GM04504 (cell line): ENCODE measurements at regions not wholly inside any gene's neighbourhood (a gene's known extent, or its start where the extent isn't known, plus 50 kb on each side); places are given as distances from the start of the nearest gene placed in this dataset.
A peak's percentile ranks its signal among the peaks of the same experiment; 100 is the strongest.
"Not testable (repeated sequence)": the region's sequence is repeated elsewhere in the genome, so short reads cannot be mapped to it uniquely, and the experiment has no call there.

Source experiments
- DNase-seq: peaks from one replicate; pipeline ENCODE4 v3.0.0-alpha.2; 2012; ENCODE audit warnings: low read depth

DNA sequence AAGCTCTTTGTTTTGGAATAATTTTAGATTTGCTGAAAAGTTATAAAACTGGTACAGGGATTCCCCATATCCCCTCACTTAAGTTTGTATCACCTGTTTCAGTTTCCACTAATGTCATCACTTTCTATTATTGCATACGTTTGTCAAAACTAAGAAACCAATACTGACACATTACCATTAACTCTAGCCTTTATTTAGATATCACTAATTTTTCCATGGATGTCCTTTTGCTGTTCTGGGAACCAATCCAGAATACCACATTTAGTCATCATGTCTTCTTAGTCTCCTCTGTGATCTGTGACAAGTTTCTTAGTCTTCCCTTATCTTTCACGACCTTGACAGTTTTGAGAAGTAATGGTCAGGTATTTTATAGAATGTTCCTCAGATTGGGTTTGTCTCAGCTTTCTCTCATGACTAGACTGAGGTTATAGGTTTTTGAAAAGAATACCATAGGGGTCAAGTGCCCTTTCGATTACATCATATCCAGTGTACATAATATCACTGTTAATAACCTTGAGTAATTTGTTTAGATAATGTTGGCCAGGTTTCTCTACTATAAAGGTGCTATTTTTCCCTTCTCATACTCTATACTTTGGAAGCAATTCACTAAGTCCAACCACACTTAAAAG, 51.9 kb upstream of the NMUR2 start:
- DNase-seq, result no peak

DNA sequence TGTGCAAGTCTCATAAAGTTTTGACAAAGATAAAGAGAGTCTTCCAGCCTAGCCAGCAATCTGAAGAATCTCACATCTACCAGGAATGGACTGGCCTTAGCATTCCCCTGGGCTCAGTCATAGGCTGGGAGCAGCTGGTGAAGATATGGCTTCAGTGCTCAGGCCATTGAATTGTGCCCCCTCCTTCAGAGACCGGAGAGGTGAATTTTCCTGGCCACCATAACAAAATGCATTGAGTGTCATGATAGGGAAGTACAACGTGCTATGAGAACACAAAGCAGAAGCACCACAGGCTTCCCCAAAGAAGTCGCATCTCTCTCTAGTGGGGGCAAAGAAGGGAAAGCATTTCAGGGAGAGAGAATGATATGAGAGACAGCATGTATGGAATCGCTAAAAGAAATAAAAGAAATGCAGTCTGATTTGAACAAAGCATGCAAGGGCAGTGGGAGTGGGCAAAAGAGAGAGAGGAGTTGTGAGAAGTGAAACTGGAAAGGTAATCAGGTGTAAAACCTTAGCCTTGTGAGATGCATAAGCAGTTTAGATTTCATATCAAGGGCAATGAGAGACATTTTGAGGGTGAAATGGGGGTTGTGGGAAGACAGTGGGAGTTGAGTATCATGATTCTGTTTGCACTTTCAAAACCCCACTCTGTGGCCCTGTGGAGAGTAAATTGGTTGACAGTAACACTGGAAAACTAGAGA, 57.1 kb upstream of the NMUR2 start:
- DNase-seq, result no peak

DNA sequence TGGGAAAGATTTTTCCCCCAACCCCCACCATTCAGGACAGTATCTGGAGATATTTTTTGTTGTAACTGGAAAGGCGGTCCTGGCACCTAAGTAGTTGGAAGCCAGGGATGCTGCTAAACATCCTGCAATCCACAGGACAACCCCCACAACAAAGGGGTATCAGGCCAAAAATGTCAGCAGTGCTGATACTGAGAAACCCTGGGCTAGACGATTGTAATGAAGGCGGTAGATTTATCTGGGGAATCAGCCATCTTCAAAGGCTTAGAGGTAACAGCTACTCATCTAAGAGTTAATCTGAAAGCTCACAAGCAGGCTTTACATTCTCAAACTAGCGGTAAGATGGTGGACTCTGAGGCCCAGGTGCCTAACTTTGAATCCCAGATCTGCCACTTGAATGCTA, 59.0 kb upstream of the NMUR2 start:
- DNase-seq, result no peak

DNA sequence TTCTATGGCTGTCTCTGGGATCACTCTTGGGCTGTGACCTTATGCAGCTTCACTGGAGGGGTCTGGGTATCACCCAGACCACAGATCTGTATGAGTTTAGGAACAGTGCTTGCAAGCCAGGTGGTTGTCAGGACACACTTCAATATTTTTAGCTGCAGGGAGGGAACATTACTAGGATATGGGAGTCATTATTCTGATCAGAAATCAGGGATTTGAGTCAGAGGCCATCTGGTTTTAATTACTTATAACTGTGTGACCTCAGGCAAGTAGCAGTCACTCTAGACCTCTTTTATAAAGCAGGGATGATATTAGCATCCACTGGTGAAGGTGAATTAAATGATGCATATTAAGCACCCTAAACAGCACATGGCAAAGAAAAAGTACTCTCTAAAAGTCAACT, 60.1 kb upstream of the NMUR2 start:
- no peak for DNase-seq

DNA sequence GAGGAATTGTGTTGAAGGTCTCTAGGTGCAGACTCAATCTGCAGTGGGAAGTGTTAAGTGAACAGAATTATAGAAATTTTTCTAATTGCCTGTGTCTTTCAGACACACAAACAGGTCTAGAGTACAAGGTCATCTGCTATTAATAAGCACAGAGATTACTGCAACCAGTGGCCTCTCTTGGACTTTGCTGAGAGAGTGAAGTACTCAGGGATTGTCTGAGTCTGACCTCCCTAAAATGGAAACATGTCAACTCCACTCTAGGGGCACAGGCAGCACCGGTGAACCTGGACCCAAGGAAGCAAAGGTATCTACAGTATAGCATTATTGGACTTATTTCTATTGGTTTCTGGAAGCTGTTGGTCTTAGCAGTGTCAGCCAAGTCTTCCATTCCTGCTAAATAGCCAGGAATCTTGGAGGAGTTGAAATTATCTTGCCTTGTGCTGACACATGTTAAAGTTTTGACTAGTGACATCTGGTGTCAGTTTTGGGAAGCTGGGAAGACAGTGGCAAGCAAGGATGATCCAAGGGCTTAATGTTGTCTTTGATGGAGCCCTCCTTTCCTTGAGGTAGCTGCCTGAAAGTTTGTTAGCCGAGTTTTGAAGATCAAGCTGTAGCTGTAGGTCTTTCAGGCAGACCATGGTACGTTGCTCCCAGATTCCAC, 61.1 kb upstream of the NMUR2 start:
- DNase-seq, result no peak

DNA sequence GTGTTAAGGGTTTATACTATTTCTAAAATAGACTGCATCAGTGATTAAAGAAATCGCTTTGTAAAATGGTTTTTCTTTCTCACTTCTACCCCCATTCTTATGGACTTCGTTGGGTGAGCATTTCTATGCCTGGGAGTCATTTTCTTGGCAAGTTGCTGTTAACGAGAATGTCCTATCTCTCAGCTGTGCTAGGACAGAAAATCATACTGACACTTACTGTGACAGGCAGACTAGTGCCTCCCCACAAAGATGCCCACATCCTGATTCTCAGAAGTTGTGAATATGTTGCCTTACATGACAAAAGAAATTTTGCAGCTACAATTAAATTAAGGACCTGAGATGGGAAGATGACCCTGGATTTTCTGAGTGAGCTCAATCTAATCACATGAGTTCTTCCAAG, 65.1 kb upstream of the NMUR2 start:
- DNase-seq, result no peak

DNA sequence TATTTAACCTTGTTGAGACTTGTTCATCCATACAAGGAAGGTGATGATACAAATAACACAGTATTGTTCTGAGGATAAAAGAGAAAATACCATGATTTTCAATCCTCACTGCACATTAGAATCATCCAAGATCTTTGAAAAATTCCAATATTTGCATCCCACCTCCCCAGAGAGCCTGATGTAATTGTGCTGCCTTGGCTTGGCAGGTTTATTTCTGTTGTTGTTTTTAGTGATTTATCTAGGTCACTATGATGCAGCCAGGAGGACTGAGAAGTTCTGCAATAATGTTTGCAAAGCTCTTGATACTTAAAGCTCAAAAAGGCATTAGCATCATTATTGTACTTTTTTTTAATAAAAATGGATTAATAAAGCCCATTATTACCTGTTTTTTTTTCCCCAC, 67.0 kb upstream of the NMUR2 start:
- DNase-seq, result no peak

DNA sequence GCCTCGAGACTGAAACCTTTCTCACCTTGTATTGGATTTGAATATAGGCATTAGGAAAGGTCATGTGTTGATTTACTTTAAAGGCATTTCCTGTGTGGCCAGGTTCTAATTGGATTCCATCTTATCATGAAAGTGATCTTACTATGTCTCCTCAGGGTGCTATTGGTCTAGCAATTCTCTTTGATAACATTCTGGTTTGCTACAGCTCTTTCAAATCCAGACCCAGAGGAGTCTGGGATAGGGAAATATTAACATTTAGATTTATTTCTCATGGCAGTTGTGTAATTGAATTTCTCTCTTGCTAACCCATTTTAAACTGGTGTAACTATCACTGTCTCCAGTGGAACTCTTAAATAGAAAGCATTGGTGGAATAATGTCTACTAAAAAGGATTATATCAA, 69.9 kb upstream of the NMUR2 start:
- no peak for DNase-seq

DNA sequence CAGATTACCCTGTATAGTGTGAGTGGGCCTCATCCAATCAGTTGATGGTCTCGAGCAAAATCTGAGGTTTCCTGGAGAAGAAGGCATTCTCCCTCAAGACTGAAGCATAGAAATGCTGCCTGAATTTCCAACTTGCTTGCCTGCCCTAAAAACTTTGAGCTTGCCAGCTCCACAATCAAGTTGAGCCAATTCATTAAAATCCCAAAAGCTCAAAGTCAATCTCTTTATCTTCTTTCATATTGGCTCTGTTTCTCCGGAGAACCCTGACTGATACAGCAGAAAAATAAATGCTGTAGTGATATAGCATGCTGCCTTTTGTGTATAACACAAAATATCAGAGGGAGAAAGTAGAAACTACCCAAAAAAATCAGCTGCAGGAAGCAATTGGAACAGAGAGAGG, 72.5 kb upstream of the NMUR2 start:
- no peak for DNase-seq

DNA sequence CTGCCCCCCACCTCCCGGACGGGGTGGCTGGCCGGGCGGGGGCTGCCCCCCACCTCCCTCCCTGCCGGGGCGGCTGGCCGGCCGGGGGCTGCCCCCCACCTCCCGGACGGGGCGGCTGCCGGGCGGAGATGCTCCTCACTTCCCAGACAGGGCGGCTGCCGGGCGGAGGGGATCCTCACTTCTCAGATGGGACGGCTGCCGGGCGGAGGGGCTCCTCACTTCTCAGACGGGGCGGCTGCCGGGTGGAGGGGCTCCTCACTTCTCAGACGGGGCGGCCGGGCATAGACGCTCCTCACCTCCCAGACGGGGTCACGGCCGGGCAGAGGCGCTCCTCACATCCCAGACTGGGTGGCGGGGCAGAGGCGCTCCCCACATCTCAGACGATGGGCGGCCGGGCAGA, 74.8 kb upstream of the NMUR2 start:
- DNase-seq, result not testable (repeated sequence)

DNA sequence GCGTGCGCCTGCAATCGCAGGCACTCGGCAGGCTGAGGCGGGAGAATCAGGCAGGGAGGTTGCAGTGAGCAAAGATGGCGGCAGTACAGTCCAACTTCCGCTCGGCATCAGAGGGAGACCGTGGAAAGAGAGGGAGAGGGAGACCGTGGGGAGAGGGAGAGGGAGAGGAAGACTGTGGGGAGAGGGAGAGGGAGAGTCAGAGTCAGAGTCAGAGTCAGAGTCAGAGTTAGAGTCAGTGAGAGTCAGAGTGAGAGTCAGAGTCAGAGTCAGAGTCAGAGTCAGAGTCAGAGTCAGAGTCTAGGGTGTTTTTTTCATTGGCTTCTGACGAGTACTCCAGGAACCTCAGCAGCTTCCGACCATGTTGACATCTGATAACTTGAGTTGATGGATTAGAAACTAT, 75.6 kb upstream of the NMUR2 start:
- DNase-seq, result not testable (repeated sequence)

DNA sequence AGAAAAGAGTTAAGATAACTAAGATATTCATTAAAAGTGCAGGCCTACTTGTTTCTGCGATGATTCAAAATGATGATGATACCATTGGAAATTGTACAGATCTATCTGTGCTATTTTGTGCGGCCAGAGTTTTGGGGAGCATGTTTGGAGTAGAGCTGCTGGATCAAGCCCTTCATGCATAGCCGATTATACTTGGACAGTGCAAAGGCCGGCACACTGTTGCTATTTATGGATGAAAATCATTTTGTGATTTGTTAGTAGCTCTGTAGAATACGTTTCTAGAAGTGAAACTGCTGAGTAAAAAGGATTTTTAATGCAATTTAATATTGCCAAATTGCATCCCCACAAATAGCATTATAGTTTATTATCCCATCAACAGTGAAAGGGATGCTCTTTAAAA, 82.1 kb upstream of the NMUR2 start:
- no peak for DNase-seq

DNA sequence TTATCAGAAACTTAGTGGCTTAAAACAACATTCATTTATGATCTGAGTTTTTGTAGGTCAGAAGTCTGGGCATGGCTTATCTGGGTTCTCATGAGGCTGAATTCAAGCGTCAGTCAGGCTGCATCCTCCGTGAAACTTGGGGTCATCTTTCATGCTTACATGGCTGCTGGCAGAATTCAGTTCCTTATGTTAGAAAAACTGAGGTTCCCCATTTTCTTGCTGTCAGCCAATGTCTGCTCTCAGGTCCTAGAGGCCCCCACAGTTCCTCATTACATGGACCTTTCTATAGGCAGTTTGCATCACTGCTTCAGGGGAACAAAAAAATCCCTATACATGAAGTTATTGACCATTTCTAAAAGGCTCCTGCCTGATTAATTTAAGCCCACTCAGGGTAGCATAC, 83.8 kb upstream of the NMUR2 start:
- no peak for DNase-seq

DNA sequence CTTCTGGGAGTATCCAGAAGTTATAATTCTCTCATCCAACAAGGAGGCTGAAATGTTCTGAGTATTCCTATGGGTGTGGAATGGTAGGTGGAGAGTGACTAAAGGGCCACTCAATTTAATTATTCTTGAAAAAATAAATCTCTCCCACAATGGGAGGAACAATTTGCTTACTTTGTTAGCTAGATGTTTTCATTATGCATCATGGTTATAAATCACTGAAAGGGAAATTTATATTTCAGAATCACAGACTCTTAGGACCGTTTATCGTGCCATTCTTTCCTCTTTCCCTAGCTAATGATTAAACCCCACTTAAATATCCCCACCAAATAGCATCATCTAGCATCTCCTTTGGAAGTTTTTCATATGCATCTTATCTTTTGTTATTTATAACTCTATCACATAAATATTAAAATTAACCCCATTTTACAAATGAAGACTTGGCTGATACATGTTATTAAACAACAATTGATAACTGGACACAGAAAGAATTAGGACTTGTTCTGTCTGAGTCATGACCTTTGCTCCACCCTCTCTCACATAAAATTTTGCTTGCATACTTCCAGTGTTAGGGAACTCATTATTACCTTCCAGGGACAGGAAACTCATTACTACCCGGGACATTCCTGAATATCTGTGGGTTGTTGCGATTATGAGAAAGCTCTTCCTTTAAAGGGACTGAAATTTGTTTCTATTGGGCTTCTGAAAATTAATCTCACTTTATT, 94.9 kb upstream of the NMUR2 start:
- no peak for DNase-seq

DNA sequence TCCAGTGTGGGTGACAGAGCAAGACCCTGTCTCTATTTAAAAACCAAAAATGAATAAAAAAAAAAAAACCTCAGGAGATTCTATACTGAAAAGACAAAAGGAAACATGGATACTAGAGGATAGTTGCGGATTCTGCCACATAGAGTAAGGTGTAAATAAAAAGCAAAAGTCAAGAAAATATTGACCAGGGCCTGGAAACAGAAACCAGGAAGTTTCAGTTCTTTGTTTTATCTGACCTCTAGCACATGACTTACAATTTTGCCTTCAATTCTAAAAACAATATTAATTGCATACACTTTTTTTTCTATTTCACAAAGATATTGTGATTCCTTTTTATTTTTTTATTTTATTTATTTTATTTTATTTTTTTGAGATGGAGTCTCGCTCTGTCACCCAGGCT, 96.2 kb upstream of the NMUR2 start:
- no peak for DNase-seq

DNA sequence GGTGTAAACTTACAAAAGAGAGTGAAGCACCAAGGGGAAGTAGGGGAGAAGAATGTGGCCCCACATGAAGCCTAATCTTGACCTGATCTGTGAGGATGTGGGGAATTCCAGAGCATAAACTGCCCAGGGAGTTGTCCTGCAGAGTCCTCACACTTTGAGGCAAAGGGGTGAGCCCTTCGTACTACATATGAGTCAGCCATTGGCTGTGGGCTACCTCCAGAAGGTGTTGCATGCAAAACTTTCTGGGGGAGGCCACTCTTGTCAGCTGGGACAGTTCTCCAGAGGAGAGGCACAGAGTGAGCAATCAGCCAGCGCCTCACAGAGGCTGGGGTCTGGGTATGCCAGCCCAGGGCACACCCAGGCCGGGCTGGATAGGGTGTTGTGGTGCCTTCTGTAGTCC, 98.1 kb upstream of the NMUR2 start:
- DNase-seq, result no peak

DNA sequence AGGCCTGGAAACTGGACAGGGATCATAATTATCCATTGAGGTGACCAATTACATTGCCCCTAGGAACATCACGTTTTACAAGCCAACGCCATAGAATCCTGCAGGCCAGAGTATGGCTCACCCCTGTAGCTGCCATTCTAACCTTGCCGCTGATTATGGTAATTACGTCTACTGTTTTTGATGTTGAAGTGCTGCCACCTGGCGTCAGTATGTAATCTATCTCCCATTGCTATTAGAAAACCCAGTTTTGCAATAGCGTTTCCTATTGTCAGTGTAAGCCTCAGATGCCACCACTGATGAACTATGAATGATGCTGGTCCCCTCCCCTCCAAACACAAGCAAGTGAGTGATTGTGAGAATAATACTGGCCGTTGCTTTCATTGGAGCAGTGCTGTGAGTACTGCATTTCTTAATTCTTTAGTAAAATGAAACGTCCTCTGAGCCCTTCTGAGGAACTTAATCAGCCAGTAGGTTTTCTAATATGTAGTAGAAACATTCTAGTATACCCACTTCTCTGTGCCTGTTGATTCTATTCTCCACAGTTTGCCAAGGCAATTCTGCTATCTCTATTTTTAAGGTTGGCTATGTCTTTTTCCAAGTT, 100.5 kb upstream of the NMUR2 start:
- peak; percentile 28 for DNase-seq

DNA sequence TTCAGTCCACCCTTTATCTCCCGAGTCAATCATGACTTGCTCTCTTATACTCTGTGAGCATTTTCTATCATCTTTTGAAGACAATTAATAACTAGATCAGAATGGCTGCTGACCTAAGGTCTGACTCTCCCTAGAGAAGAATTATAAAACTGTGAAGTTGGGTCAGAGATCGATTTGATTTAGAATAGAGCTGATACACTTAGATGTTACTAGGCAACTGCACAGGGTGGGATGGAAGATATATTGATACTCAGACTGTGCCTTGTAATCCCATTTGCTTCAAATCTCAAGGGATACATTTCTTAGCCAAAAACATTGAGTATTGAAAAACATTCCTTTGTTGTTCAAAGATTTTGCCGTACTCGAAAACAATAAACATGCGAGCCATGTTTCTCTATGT, 106.0 kb upstream of the NMUR2 start:
- no peak for DNase-seq

DNA sequence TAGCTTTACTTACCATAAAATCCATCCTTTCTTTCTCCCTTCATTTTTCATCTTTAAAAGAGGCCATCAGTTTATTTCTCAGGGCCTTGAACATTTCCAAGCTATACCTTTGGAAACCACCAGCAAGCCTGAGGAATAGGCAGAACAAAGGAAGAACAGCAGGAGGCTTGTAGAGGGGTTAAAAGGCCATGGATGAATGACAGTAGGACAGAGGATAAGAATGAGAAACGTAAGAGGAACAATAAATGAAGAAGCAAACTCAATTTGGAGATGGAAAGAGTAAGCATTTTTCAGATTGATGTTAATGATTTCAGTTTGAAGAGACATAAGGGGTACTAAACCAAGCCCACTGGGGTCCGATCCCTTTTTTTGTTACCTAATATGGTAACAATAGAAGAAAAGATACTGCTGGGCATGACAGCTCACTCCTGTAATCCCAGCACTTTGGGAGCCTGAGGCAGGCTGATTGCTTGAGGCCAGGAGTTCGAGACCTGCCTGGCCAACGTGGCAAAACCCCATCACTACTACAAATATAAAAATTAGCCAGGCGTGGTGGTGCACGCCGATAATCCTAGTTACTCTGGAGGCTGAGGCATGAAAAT, 106.6 kb upstream of the NMUR2 start:
- DNase-seq, result no peak

DNA sequence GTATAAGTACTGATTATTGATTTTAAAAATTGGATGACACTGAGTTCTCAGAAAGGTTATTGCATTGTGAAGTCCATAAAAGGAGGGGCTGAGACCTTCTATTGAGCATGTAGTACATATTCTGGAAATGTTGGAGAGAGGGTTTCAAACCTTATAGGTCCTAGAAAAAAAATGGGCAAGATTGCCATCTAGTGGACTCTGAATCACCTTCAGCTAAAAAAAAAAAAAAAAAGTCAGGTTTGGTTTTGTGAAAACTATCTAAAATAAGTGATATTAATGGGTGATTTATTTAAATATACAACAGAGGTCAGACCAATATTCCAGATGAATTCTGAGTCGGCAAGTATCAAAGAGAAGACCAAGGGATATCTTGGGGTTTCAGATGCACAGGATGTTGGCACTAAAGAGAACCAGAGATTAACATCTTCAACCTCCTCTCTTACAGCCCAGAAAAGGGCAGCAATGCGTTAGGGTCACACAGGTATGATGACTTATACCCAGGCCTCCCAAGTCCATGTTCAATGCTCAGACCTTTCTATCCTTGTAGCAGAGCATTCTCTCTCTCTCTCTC, 109.8 kb upstream of the NMUR2 start:
- DNase-seq, result no peak

DNA sequence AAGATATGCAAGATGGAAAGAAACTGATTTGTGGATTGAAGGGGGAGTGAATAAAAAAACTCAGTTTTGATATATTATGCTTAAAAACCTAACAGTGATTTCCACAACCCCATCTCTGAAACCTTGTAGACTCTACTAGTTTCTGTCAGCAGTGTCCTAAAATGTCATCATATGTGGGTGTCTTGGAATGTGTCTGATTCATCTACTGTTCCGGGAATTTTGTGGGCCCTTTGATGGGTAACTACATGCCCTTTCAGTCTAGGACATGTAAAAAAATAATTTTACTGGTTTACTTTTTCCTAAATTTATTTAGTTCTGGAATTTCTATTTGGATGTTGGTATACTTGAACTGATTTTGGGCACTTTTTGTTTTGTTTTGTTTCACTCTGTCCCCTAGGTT, 118.9 kb upstream of the NMUR2 start:
- DNase-seq, result no peak
